ENCODE measurements at regions not wholly inside any gene's neighbourhood (a gene's known extent, or its start where the extent isn't known, plus 50 kb on each side); places are given as distances from the start of the nearest gene placed in this dataset.

DNA sequence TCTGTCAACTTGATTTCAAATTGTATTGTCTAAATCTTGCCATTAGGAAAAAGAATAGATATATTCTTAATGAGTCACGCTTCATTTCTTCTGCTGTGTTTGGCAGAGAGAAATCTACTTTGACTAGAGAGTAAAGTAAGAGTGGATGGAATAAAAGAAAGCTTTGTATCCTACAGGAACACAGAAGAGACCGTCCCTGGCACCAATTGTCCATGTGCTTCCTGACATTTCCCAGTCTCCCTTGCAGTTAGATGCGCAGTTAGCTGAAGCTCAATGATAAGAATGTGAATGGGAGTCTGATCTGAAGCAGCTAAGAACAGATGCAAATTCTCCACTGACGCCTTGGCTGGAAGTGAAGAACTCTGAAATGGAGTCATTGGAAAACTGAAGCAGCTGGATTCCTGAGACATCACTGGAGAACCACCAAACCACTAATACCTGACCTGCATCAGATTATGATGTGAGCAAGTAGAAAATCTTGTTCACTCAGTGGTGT is 528.2 kb upstream of the MARCKS start:
- no peak for DNase-seq

DNA sequence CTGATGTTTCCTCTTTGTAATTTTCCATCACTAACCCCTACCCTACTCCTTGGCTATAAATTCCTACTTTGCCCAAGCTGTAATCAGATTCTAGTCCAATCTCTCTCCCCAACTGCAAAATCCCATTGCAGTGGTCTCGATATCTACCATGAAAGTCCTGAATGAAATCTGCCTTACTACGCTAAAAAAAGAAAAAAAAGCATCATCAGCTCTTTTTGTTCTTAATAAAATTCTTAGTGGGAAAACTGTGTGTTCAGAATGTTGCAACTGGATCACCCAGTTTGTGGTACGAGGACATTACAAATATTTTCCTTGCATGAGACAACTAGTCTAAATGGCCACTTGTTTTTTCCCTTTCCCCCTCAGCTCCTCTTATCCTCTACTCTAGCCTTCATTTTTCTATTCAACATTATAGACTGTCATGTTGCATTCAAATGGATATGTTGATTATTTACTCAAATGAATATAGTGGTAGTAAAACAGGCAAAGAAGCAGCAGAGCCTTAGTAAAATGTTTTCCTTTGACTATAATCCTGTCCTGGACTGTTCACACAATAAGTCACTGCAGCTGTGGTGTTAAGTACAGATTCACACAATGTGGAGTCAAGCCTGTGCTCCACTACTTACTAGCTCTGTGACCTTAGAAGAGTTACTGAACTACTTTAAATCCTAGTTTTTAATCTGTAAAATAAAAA is 527.1 kb upstream of the MARCKS start:
- no peak for DNase-seq

DNA sequence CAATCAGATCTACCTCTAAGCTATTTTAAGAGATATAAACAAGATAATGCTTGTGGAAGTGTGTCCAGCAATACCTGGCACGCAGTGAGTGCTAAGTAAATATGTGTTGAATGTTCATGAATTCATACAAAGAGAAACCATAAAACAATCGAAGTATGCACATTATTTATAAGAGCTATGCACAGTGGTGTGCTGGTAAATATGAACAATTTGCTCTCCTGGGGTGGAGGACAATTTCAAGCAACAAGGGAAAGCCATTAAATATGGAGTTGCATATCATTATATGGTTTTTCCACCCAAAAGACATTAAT is 526.6 kb upstream of the MARCKS start:
- DNase-seq: no peak

DNA sequence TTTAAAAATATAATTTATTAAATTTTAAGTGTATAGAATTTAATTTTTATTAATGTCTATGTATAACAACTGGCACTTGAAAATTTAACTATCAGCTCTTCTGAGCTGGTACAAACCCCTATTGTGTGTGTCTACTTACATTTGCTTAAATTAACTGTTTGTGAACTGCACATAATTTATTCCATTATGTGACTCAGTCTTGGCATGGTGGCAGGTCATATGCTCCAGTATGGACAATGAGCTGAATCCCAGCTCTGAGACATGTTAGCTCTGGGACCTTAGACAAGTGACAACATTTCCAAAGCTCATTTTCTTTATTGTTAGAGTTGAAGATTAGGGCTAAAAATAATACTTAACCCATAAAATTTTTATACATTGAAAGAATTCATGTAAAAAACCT is 526.1 kb upstream of the MARCKS start:
- DNase-seq: no peak

DNA sequence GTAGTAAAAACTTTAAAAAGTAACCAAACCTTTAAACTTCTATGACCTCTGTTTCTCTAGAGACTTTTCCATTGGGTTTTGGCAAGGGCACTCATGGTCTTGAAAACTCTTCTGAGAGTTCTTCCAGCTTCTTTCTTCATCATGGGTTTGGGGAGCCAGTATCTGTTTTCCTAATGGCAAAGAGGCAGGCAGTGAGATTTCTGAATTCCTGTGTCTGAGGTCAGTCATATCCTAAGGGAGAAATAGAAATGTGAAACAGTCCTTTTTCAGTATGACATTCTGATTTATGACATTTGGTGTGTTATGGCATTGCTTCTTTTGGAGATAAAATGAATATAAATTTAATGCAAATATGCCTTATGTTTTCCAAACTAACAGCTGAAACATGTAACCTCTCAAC is 518.5 kb upstream of the MARCKS start:
- no peak for DNase-seq

DNA sequence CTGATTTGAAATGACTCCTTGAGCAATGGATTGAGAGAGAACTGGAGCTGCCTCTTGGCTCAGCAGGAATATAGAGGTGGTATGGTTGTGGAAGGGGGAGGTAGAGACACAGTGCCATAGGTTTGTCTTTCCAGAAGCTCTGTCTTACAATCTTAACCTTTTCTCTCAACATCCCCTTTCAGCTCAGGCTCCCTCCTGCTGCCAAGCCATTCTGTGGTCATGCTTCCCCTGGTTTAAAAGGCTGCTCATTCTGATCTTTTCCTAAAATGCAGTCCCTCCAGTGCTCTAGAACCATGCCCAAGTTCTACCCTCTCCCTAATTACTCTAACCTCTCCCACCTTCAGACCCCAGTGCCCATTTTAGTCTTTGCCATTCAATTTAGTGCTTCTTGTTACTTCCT is 517.9 kb upstream of the MARCKS start:
- no peak for DNase-seq

DNA sequence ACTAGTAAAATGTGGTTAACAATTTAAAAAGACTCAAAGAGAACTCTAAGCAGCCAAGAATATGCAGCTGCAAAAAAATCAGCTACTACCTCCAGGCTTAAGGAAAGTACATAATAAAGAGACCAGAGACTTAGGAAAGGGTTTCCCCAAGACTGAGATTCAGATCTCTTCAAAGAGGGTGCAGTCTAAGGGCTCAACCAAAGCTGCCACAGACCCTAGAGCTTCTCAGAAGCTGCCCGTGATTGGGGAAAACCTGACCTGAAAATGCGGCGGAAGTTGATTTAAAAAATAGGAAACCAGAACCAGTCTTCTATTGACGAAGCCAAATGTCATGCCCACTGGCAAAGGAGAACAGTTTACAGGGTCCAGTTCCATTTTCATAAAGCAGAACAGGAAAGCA is 516.8 kb upstream of the MARCKS start:
- no peak for DNase-seq

DNA sequence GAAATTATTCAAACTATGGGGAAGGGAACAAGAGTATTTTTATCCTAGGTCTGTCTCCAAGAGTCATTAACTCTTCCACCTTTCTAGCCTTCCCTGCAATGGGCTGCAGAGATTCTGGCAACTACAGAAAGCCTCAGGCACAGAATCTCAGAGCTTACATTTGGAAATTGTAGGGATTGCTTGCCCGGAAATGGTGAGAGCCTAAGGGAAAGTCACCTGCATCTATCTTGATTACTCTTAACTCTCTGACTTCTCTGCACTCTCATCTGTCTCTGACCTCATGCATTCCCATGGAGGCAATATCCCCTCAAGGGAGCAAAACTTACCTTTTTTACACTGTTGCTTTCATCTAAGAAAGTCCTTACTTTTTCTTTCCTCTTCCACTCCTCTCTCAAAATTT is 513.2 kb upstream of the MARCKS start:
- DNase-seq: no peak

DNA sequence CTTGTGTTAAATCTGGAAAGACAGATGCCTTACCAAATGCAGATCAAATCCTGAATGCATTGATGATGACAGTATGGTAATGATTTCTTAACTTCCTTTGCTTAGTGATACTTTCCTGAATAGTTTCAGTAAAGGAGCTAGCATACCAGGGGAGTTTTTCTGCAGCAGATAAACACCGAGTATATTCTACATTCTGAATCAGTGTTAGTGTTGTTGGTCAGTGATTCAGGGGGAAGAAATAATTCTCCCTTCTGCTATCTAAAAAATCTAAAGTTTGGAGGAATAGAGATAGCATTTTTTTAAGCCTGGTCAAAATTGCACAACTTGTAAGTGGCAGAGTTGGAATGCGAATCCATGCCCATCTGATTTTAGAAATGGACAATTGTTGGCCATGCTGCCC is 512.2 kb upstream of the MARCKS start:
- no peak for DNase-seq

DNA sequence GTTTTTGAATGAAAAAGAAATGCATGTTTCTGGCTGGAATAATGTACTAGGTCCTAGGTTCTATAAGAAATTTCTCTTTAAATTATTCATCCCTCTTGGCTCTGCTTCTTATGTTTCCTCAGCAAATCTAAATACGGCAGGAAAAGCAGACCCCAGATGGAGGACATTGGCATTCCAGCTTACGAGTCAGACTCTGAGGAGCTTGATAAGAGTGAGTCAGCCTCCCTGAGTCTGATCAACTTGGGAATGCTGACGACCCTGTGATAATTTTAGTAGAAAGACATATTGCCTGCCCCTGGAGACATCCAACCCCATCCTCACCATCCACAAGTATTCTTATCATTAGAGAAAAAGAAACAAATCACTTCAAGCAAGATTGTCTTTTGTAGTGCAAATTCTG is 509.7 kb upstream of the MARCKS start:
- no peak for DNase-seq

DNA sequence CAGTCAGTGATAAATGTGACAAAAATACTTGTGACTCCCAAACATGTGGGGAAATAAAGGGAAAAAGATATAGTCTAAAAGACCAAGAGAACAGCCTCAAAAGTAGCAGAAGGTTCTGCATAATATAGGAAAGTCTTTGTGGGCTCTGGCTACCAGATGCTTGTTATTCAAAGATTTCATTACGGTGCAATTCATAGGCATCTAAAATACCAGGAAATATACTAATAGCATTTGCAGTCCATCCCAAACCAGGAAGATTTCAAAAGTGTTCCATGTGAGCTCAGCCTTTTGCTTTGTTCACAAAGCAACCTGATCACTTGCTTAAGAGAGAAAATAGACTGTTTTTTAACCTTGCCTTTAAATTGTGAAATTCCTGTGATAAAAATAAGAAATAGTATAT is 506.7 kb upstream of the MARCKS start:
- DNase-seq: no peak

DNA sequence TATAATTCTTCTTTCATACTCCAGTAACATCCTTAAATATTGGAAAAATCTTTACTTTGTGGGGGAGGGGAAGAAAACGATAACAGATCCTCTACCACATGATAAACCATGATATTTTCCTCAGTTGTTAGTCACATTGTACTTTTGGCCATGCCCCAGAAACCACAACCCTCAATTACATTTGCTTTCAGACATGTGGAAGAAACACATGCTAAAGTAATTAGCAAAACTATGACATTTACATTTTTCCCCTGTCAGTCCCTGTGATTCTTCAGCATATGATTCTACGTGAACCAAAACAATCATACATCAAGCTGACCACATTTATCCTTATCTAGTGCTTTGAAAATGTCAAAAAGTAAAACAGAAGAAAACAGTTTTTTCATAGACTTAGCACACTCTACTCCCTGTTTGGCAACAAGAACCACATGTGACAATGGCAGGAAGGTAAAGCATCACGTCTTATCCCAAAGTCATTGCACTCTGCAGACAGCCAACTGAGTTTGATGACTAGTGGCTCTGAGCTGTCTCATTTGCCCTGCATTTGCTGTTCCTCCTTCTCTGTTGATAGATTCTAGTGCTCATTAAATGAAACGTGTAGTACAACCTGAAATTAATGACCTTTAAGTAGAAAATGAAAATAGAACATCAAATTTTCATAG is 505.8 kb upstream of the MARCKS start:
- no peak for DNase-seq

DNA sequence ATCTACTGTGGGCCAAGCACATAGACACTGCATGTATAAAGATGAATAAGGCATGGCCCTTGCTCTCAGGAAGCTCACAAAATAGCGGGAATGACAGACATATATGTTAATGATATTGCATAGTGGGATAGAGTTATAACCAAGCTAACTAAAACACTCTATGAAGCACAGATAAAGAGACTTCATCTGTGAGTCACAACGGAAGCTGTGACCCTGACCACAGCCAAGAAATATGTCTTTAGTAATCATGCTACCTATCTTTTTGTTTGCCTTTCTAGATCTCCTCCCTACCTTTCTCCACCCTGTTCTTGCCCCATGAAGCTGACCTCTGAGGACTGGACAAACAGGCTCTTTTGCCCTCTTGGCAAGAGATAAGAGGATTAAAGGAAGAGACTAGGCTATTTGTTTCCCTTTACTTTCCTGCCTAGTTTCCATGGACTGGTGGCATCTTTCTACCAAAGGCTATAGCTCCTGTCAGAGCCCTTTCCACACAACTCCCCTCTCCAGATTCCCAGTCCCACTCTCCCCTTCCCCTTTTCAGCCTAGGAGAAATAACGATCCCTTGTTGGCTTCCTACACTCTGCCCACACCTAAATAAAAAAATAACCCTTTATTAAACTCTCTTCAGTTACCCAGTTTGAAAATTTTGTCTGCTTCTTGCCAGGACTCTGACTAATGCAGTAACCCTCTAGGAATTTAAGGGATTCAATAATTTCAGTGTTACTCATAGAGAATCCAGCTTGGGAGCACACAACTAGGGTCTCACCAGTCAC is 504.9 kb upstream of the MARCKS start:
- no peak for DNase-seq

DNA sequence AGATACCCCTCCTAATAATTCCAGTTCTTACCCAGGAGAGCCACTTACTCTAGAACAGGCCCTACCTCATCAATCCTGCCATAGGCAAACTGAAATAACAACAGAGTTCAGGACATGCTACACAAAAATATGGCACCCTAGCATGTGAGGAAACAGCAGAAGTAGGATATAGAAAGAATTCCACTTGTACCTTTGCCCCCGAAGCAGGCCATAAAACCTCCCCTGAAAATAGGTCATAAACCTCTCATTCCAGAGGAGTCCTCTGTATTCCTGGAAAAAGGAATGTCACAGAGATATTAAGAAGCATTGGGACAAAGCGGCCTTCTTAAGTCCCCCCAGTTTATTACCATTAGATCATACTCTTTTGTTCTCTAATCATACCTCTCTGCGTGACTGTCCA is 504.3 kb upstream of the MARCKS start:
- no peak for DNase-seq

DNA sequence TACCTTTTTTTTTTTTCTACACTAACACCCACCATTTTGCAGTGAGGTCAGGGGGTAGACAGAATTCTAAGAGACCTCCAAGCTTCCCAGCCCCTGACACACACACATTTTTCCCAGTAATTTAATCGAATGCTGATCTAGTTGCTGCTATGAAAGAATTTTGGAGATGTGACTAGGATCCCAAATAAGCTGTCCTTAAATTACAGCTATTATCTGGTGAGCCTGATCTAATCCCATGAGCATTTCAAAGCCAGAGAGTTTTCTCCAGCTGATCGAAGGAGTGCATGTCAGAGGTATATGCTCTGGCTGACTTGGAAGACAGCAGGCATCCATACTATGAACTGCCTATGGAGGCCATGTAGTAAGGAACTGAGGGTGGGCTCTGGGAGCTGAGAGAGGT is 503.8 kb upstream of the MARCKS start:
- no peak for DNase-seq

DNA sequence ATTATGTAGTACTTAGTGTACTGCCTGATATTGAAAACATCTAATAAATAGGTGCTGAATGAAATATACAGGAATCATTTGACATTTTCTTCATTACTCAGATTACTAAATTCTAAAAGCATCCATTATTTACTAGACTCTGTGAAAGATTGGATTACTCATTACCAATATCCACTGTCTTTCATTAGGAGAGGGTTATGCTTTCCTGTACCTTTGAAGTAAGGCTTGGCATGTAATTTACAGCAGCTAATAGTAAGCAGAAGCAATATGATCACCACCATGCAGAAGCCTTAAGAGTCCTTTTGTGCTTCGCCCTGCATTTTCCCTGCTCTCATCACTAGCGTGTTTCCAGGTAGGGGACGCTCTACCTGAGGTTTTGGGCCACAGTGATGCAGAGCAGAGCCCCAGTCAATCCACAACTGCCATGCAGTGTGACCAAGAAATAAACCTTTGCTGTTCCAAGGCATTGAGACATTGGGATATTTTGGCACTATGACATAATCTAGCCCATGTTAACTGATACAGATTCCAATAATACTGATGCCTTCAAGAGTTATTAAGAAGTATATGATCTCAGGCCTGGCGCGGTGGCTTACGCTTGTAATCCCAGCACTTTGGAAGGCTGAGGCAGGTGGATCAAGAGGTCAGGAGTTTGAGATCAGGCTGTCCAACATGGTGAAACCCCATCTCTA is 502.8 kb upstream of the MARCKS start:
- DNase-seq: no peak

DNA sequence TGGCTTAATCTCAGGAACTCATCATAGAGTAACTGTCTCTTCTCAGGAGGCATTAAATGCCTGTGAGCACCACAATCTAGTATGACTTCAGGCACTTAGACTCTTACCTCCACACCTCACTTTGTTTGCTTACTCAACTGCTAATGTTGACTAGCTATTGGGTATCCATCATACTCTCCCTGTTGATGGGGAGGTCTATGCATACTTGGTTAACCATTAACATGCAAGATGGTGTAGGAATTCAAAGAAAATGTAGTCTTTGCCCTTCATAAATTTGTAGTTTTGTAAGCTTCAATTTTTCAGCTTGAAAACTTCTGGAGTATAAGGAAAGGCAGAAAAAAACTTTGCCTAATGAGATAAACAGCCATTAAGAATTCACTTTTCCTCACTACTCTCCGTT is 501.0 kb upstream of the MARCKS start:
- DNase-seq: no peak

DNA sequence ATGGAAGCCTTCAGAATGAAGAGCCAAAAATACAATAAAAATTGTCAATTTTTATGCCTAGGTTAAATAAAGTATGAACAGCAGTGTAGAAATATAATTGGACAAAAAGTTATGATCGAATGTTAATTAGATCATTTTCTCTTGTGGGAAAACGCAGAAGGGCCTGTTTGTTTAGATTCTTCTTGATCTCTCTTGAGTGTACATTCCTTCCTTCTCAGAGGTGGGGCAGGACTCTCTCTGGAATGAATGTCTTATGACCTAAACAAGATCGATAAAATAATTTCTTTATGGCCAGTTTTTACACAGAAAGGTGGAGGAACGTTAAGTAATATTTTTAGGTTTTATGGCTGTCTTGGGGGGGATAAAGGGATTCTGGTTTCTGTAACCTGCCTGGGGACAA is 500.1 kb upstream of the MARCKS start:
- no peak for DNase-seq

DNA sequence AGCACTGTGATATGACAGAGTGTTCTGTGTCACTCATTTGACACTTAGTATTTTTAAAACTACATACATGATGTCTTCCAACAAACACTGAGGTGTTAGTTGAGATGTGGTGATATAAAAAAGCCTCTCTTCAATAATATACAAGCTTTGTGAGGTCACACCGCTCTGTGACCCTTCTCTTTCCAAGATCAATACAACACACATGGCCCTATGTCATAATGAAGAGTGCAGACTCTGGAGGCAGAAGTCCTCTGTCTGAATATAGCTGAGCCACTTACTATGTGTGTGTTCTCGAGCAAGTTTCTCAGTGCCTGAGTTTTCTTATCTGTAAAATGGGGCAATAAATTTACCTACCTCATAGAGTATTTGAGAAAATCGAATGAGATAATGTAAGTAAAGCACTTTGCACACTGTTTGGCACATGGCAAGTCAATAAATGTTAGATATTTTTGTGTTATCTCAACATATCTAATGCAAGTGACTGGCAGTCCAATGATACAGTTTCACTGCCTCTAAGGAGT is 499.0 kb upstream of the MARCKS start:
- no peak for DNase-seq

DNA sequence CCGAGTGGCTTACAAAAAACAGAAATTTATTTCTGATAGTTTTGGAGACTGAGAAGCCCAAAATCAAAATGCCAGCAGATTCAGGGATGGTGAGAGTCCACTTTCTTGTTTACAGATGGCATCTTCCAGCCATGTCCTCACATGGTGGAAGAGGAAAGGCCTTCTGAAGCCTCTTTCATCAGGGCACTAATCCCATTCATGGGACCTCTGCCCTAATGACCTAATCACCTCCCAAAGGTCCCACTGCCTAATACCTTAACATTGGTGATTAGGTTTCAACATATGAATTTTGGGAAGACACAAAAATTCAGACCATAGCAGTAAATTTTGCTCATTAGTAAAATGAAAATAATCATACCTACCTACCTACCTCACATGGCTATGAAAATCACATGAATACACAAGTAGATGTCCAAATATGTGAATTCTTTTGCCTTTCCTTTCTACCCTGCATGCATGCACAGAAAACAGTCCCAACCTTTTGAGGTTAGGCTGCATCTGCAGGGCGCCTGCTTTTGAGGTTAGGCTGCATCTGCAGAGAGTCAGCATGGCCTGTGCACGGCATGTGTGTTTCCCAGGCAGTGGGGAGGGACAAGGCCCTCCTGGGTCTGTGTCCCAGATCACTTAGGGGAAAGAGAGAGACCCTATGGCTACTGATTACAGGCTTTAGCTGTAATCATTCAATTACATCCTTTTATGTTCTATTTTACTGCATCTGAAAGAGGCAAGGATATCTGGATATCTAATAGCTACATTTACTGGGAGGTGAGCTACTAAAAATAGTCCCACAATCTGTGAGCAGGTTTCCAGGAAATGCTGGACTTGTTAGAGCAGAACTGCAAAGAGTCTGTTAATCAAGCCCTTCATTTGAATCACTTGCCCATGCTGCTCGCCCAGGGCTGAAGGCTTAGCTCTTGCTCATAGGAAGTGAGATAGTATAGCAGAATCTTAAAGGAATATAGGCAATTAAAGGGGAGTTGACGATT is 497.7 kb upstream of the MARCKS start:
- DNase-seq: no peak

DNA sequence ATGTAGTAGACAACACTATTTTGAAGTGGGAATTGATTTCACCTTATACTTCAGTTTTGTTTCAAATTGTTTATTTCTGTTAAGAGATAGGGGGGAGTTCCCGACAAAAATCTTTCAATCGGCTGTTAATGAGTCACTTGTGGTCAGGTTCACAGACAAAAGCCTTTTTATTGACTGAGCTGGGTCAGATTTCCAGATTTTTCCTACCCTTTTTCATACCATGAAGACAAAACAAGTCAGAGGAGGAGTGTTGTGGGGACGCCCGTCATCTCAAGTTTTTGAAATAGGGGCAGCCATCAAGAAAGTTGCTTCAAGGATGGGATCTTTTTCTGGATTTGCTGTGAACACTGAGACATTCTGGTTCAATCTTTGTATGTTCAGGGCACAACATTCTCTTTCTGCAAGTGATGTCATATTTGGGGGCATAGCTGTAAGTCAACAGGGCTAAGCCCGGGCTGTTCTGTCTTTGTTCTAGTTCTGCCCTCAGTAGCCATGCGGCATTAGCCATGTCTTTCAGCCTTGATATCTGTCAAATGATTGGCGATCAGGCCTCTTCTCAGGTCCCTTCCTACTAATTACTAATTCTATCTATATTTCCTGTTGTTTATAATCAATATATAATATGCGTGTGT is 496.0 kb upstream of the MARCKS start:
- no peak for DNase-seq
